Activated CD4-positive, alpha-beta T cell treated with anti-CD3 and anti-CD28 coated beads, Interleukin-2, amount 50 U/mL, for 48 hours (primary cell): ENCODE measurements at regions not wholly inside any gene's neighbourhood (a gene's known extent, or its start where the extent isn't known, plus 50 kb on each side); places are given as distances from the start of the nearest gene placed in this dataset.

Experiments used
- DNase-seq, 2 experiments: peaks; one replicate each; pipeline ENCODE4 v3.0.0-alpha.2; 2020

- DNase-seq: no peak
Measured at GRCh38 chr6:21524201-21524600, 69.3 kb upstream of the SOX4 start.

GRCh38 chr6:21526974-21527373, 66.6 kb upstream of the SOX4 start:
- no peak for DNase-seq

- no peak for DNase-seq
Measured at GRCh38 chr6:21527731-21528130, 65.8 kb upstream of the SOX4 start.

- no peak for DNase-seq
Measured at GRCh38 chr6:21529431-21529830, 64.1 kb upstream of the SOX4 start.

GRCh38 chr6:21531393-21531792, 62.2 kb upstream of the SOX4 start:
- DNase-seq: no peak

- no peak for DNase-seq
Measured at GRCh38 chr6:21533678-21534077, 59.9 kb upstream of the SOX4 start.

- no peak for DNase-seq
Measured at GRCh38 chr6:21536280-21536766, 57.2 kb upstream of the SOX4 start.

GRCh38 chr6:21537637-21538036, 55.9 kb upstream of the SOX4 start:
- DNase-seq: no peak

- no peak for DNase-seq
Measured at GRCh38 chr6:21538186-21538798, 55.3 kb upstream of the SOX4 start.

GRCh38 chr6:21539621-21540100, 53.9 kb upstream of the SOX4 start:
- no peak for DNase-seq
